Natural killer cell (primary cell): ENCODE measurements at regions not wholly inside any gene's neighbourhood (a gene's known extent, or its start where the extent isn't known, plus 50 kb on each side); places are given as distances from the start of the nearest gene placed in this dataset.

Source experiments
- ATAC-seq, 3 donors: fragments of 150-1000 bp in 2 of 3; fragments of 200-7000 bp in 1 of 3; cut with Tn5 transposase; 1 replicate in 1 of 3; 2 replicates in 2 of 3; pipeline ENCODE4 v1.10.0; 2021; ENCODE audit warnings: mild to moderate bottlenecking in 2 of 3, moderate library complexity in 2 of 3
- DNase-seq, 2 donors: peaks; one replicate each; pipeline versions ENCODE4 v3.0.0 to v3.0.0-alpha.2; 2013 to 2021; ENCODE audit warnings: mixed read lengths in 1 of 2
- H3K27ac ChIP-seq: one replicate; pipeline ENCODE4 v1.5.1; 2013; ENCODE audit warnings: mild to moderate bottlenecking, low read length
- H3K27me3 ChIP-seq: one replicate; pipeline ENCODE4 v1.6.1; 2013; ENCODE audit warnings: low read length; ENCODE audit not compliant: control insufficient read depth, insufficient read depth
- H3K36me3 ChIP-seq: one replicate; pipeline ENCODE4 v1.6.1; 2013; ENCODE audit warnings: low read length; ENCODE audit not compliant: control insufficient read depth, insufficient read depth
- H3K4me1 ChIP-seq: one replicate; pipeline ENCODE4 v1.6.1; 2013; ENCODE audit warnings: low read length; ENCODE audit not compliant: control insufficient read depth, insufficient read depth
- H3K4me3 ChIP-seq: one replicate; pipeline ENCODE4 v1.5.1; 2013; ENCODE audit warnings: low read length
- H3K9me3 ChIP-seq: one replicate; pipeline ENCODE4 v1.6.1; 2013; ENCODE audit warnings: low read length; ENCODE audit not compliant: control insufficient read depth, insufficient read depth
- H3K27ac Mint-ChIP-seq, 2 donors: one replicate each; pipeline ENCODE4 v1.8.0; 2022; ENCODE audit warnings: mild to moderate bottlenecking in 2 of 2, mixed read lengths in 2 of 2, moderate library complexity in 1 of 2
- H3K27me3 Mint-ChIP-seq, 2 donors: one replicate each; pipeline ENCODE4 v1.8.0; 2022; ENCODE audit warnings: low read depth in 2 of 2, mixed read lengths in 2 of 2
- H3K36me3 Mint-ChIP-seq: one replicate; pipeline ENCODE4 v1.8.0; 2022; ENCODE audit warnings: mixed read lengths
- H3K4me1 Mint-ChIP-seq, 2 donors: one replicate each; pipeline ENCODE4 v1.8.0; 2022; ENCODE audit warnings: mixed read lengths in 2 of 2
- H3K4me3 Mint-ChIP-seq: one replicate; pipeline ENCODE4 v1.8.0; 2022; ENCODE audit warnings: mild to moderate bottlenecking, moderate library complexity, mixed read lengths
- H3K9me3 Mint-ChIP-seq, 2 donors: one replicate each; pipeline ENCODE4 v1.8.0; 2022; ENCODE audit warnings: mixed read lengths in 2 of 2
- WGBS: methylation state at CpG from one replicate; pipeline ENCODE4 v1.1.7; 2013; ENCODE audit warnings: missing lambda C conversion rate; ENCODE audit not compliant: insufficient coverage; 5-methylcytosine and 5-hydroxymethylcytosine counted together
- intact Hi-C: fragments of 100-400 bp; cut with micrococcal nuclease; formaldehyde crosslinking; loops from one replicate; pipeline ENCODE4 v1.14.2; 2022
- TF ChIP-seq, protein P1 (sequence below): fragments of 200-600 bp; IDR thresholded peaks from one replicate; pipeline ENCODE4 v1.8.0; 2022; ENCODE audit warnings: antibody characterized with exemption

GRCh38 chr12:91672130-91672529 is 473.5 kb downstream of the BTG1 start:
- no peaks in the 10 kb centered on the region for H3K27me3 ChIP-seq
- no peaks in the 10 kb centered on the region for H3K36me3 Mint-ChIP-seq
- no peaks in the 10 kb centered on the region for H3K4me1 ChIP-seq
- H3K9me3 ChIP-seq = no peaks in the 10 kb centered on the region
- no peak overlapping the region for H3K27ac ChIP-seq
- no peak for DNase-seq
- H3K27ac Mint-ChIP-seq = no peak overlapping the region
- H3K4me3 Mint-ChIP-seq = no peak overlapping the region
- no peak for ATAC-seq
- no peaks in the 10 kb centered on the region for H3K36me3 ChIP-seq
- H3K27me3 Mint-ChIP-seq = peaks cover 0 to 32% of the 10 kb centered on the region in 2 donors
- H3K9me3 Mint-ChIP-seq = peaks cover 0 to 2% of the 10 kb centered on the region in 2 donors
- H3K4me3 ChIP-seq = no peak overlapping the region
- intact Hi-C loops = no loop called here
- peaks cover 0 to 9% of the 10 kb centered on the region in 2 donors for H3K4me1 Mint-ChIP-seq
- 56% methylated on average over 1 of the region's 1 CpG for WGBS
- TF ChIP-seq, protein P1, sequence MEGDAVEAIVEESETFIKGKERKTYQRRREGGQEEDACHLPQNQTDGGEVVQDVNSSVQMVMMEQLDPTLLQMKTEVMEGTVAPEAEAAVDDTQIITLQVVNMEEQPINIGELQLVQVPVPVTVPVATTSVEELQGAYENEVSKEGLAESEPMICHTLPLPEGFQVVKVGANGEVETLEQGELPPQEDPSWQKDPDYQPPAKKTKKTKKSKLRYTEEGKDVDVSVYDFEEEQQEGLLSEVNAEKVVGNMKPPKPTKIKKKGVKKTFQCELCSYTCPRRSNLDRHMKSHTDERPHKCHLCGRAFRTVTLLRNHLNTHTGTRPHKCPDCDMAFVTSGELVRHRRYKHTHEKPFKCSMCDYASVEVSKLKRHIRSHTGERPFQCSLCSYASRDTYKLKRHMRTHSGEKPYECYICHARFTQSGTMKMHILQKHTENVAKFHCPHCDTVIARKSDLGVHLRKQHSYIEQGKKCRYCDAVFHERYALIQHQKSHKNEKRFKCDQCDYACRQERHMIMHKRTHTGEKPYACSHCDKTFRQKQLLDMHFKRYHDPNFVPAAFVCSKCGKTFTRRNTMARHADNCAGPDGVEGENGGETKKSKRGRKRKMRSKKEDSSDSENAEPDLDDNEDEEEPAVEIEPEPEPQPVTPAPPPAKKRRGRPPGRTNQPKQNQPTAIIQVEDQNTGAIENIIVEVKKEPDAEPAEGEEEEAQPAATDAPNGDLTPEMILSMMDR = no peak

DNA sequence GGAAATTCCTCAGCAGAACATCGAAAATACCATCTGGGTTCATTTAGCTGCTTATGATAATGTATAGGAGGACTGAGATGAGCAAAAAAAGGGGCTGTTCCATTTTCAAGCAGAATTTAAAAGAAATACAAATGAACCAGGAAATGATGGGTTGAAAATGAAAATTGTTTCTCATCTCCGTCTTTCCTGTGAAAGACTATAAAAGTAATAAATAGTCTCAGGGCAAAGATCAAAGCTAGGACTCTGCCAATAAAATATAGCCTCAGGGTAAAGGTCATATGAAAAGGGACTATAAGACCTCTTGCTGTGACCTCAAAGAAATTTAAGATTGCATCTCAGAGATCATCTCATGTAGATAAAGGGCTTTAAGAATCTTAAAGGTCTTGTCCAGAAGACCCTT is 478.0 kb downstream of the BTG1 start:
- Histone ChIP-seq H3K9me3 (no peaks in the 10 kb centered on the region), H3K27me3 (no peaks in the 10 kb centered on the region), H3K4me1 (no peaks in the 10 kb centered on the region), H3K36me3 (no peaks in the 10 kb centered on the region), H3K4me3 (no peak overlapping the region), H3K27ac (no peak overlapping the region)
- H3K9me3 Mint-ChIP-seq = peaks cover 0 to 2% of the 10 kb centered on the region in 2 donors
- no peak for DNase-seq
- H3K36me3 Mint-ChIP-seq = no peaks in the 10 kb centered on the region
- TF ChIP-seq, protein P1 = no peak
- H3K4me1 Mint-ChIP-seq = peaks cover 0 to 6% of the 10 kb centered on the region in 2 donors
- no peak overlapping the region for H3K27ac Mint-ChIP-seq
- H3K27me3 Mint-ChIP-seq = peaks cover 0 to 25% of the 10 kb centered on the region in 2 donors
- WGBS = 91% methylated on average over 2 of the region's 2 CpGs
- ATAC-seq = no peak
- no peak overlapping the region for H3K4me3 Mint-ChIP-seq
- intact Hi-C loops = no loop called here

- H3K27me3 ChIP-seq = no peaks in the 10 kb centered on the region
- WGBS = 81% methylated on average over 3 of the region's 4 CpGs
- no peak overlapping the region for H3K27ac Mint-ChIP-seq
- H3K4me3 ChIP-seq = no peak overlapping the region
- no peaks in the 10 kb centered on the region for H3K9me3 Mint-ChIP-seq
- peaks cover 0 to 9% of the 10 kb centered on the region in 2 donors for H3K27me3 Mint-ChIP-seq
- H3K4me1 Mint-ChIP-seq = no peaks in the 10 kb centered on the region
- H3K9me3 ChIP-seq = no peaks in the 10 kb centered on the region
- H3K4me1 ChIP-seq = no peaks in the 10 kb centered on the region
- no peaks in the 10 kb centered on the region for H3K36me3 ChIP-seq
- TF ChIP-seq, protein P1 = no peak
- no peaks in the 10 kb centered on the region for H3K36me3 Mint-ChIP-seq
- H3K27ac ChIP-seq = no peak overlapping the region
- ATAC-seq = no peak
- intact Hi-C loops = no loop called here
- H3K4me3 Mint-ChIP-seq = no peak overlapping the region
- no peak for DNase-seq
These were observed 481.1 kb upstream of the DCN start for GRCh38 chr12:91663744-91664143.

DNA sequence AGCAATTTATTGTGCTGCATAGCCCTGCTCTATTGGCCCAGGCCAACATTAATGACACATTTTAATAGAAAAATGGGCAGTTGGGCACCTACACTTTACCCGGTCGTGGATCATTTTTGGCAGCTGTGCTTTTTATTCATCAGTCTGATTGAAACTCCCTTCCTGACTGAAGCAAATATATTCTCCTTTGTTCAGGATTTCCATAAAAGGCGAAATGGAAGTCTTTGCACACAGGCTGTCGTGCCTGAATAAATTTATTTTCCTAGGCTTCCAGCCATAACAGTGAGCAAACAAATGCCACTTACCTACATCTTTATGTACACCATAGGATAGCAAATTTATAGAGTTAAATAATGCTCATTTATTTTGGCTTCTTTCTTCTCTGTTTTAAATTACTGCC is 480.7 kb upstream of the DCN start:
- no peak for ATAC-seq
- Mint-ChIP-seq H3K4me3 (no peak overlapping the region), H3K36me3 (no peaks in the 10 kb centered on the region), H3K4me1 (no peaks in the 10 kb centered on the region), H3K9me3 (no peaks in the 10 kb centered on the region), H3K27me3 (peaks cover 0 to 9% of the 10 kb centered on the region in 2 donors), H3K27ac (no peak overlapping the region)
- Histone ChIP-seq H3K4me3 (no peak overlapping the region), H3K36me3 (no peaks in the 10 kb centered on the region), H3K27ac (no peak overlapping the region), H3K27me3 (no peaks in the 10 kb centered on the region), H3K4me1 (no peaks in the 10 kb centered on the region), H3K9me3 (no peaks in the 10 kb centered on the region)
- 93% methylated on average over 4 of the region's 4 CpGs for WGBS
- intact Hi-C loops = no loop called here
- TF ChIP-seq, protein P1 = no peak
- no peak for DNase-seq
